PC-3 (cell line): ENCODE measurements at regions not wholly inside any gene's neighbourhood (a gene's known extent, or its start where the extent isn't known, plus 50 kb on each side); places are given as distances from the start of the nearest gene placed in this dataset.

Experiments used
- EZH2 ChIP-seq: fragments of 300-600 bp; sonication (generic); IDR thresholded peaks from one replicate; pipeline ENCODE4 v1.6.1; 2017; ENCODE audit warnings: antibody characterized with exemption, mild to moderate bottlenecking, low read length; ENCODE audit not compliant: unreplicated experiment
- TF ChIP-seq, protein P1 (sequence below): fragments of 300-600 bp; sonication (generic); conservative IDR thresholded peaks from 2 replicates; pipeline ENCODE4 v1.5.1; 2017; ENCODE audit warnings: antibody characterized with exemption, low read depth, mild to moderate bottlenecking, low read length

DNA sequence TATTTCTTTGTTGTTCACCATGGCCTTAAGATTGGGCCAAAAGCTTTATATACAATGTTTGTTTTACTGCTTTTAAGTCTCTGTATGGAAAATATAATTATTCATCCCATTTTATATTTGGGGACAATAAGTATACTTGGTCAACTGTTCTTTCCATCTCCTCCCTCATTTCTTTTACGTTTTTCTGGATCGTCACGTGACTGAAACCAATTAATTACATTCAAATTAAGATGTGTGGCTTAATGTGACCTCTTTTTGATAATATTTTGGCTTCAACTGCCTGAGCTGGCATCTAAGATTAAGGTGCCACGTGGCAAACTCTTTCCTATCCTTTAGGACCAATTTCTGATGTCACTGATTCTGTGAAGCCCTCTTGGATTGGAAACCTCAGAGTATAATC is 250.1 kb upstream of the SGCD start:
- TF ChIP-seq, protein P1, sequence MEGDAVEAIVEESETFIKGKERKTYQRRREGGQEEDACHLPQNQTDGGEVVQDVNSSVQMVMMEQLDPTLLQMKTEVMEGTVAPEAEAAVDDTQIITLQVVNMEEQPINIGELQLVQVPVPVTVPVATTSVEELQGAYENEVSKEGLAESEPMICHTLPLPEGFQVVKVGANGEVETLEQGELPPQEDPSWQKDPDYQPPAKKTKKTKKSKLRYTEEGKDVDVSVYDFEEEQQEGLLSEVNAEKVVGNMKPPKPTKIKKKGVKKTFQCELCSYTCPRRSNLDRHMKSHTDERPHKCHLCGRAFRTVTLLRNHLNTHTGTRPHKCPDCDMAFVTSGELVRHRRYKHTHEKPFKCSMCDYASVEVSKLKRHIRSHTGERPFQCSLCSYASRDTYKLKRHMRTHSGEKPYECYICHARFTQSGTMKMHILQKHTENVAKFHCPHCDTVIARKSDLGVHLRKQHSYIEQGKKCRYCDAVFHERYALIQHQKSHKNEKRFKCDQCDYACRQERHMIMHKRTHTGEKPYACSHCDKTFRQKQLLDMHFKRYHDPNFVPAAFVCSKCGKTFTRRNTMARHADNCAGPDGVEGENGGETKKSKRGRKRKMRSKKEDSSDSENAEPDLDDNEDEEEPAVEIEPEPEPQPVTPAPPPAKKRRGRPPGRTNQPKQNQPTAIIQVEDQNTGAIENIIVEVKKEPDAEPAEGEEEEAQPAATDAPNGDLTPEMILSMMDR: no peak
- no peak for TF ChIP-seq EZH2
